ENCODE measurements at regions not wholly inside any gene's neighbourhood (a gene's known extent, or its start where the extent isn't known, plus 50 kb on each side); places are given as distances from the start of the nearest gene placed in this dataset.

DNA sequence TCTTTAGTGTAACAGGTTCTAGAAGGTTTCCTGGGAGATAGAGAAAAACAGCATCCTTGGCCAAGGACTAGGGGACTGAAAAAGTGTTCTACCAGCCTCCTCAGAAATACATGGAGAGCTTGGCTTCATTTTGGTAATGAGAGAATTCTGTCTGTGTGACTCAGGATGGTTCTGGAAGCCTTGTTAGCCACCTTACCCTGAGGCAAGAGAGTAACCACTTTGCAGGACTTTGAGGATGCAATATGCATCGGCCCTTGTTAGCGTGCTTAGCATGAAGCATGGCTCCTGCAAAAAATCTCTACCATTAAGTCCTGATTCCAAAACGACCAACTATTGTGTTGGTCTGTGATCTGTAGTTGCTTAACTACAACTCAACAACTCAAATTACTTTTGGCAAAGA, 79.8 kb downstream of the C1QL2 start:
- no peak for TF ChIP-seq CTCF (IDR thresholded peaks at IDR 0.05; ENCODE audit: poor library complexity)
- TF ChIP-seq EZH2phosphoT487 (IDR thresholded peaks at IDR 0.05; ENCODE audit: low read depth, severe bottlenecking, unreplicated experiment), result no peak
- TF ChIP-seq EZH2 (IDR thresholded peaks at IDR 0.05; ENCODE audit: borderline replicate concordance), result no peak
